ENCODE measurements at regions not wholly inside any gene's neighbourhood (a gene's known extent, or its start where the extent isn't known, plus 50 kb on each side); places are given as distances from the start of the nearest gene placed in this dataset.

- TF ChIP-seq ZFP1 (CRISPR knock-in tag; IDR thresholded peaks at IDR 0.05) (no peak), TAF1 (CRISPR knock-in tag; IDR thresholded peaks at IDR 0.05) (no peak), ZNF574 (CRISPR knock-in tag; IDR thresholded peaks at IDR 0.05) (no peak), POLR2A (IDR thresholded peaks at IDR 0.05; ENCODE audit: insufficient read depth in 1 of 2, low read depth in 2 of 2, low read length in 2 of 2) (no peak), ZBTB49 (CRISPR knock-in tag; IDR thresholded peaks at IDR 0.05; ENCODE audit: borderline replicate concordance) (no peak), ZNF747 (CRISPR knock-in tag; IDR thresholded peaks at IDR 0.05; ENCODE audit: borderline replicate concordance) (no peak), CTCF (CRISPR knock-in tag; IDR thresholded peaks at IDR 0.05) (no peak), CHCHD3 (CRISPR knock-in tag; IDR thresholded peaks at IDR 0.05) (no peak), MNT (IDR thresholded peaks at IDR 0.05) (no peak), CEBPB (IDR thresholded peaks at IDR 0.05; ENCODE audit: borderline replicate concordance, low read depth, low read length) (no peak), RNF219 (CRISPR knock-in tag; IDR thresholded peaks at IDR 0.05) (no peak), RAD21 (CRISPR knock-in tag; IDR thresholded peaks at IDR 0.05) (no peak), ZNF790 (CRISPR knock-in tag; IDR thresholded peaks at IDR 0.05; ENCODE audit: borderline replicate concordance) (no peak)
Observed at GRCh38 chr2:226508683-226509082, 290.9 kb downstream of the IRS1 start.
